ENCODE measurements at regions not wholly inside any gene's neighbourhood (a gene's known extent, or its start where the extent isn't known, plus 50 kb on each side); places are given as distances from the start of the nearest gene placed in this dataset.
A peak's percentile ranks its signal among the peaks of the same experiment; 100 is the strongest.

GRCh38 chr17:77376795-77377709 is 236.3 kb downstream of the SEC14L1 start (continued):
- TF ChIP-seq REST (IDR thresholded peaks at IDR 0.05; ENCODE audit: borderline replicate concordance in 1 of 2, low read depth in 1 of 2, low read length in 2 of 2) = no peak
- TF ChIP-seq ZNF350 (CRISPR knock-in tag; IDR thresholded peaks at IDR 0.05; ENCODE audit: borderline replicate concordance, low read depth) = no peak
- TF ChIP-seq NR2F6 (IDR thresholded peaks at IDR 0.05) = peak; percentile 61
- peak; percentile 49; the same call in 1 of the 2 replicates for TF ChIP-seq NR2F6 (CRISPR knock-in tag; IDR thresholded peaks at IDR 0.05)
- no peak for TF ChIP-seq XBP1 (CRISPR knock-in tag; IDR thresholded peaks at IDR 0.05)
- no peak for TF ChIP-seq RNF2 (conservative IDR thresholded peaks at IDR 0.05; ENCODE audit: low read depth)
- TF ChIP-seq ZNF564 (CRISPR knock-in tag; IDR thresholded peaks at IDR 0.05) = 0 out of 2 replicates have a peak, but pooled peaks have one; percentile 49
- TF ChIP-seq BHLHE40 (IDR thresholded peaks at IDR 0.05; ENCODE audit: low read length) = peak; percentile 46; the same call in 1 of the 2 replicates
- no peak for TF ChIP-seq THAP8 (CRISPR knock-in tag; IDR thresholded peaks at IDR 0.05; ENCODE audit: borderline replicate concordance)
- TF ChIP-seq CBFB (CRISPR knock-in tag; IDR thresholded peaks at IDR 0.05) = no peak
- no peak for TF ChIP-seq THAP9 (CRISPR knock-in tag; IDR thresholded peaks at IDR 0.05; ENCODE audit: borderline replicate concordance)
- no peak for TF ChIP-seq CSRNP2 (CRISPR knock-in tag; conservative IDR thresholded peaks at IDR 0.05; ENCODE audit: low read depth)
- TF ChIP-seq ZNF383 (CRISPR knock-in tag; IDR thresholded peaks at IDR 0.05; ENCODE audit: borderline replicate concordance) = no peak
- peak; percentile 89 for TF ChIP-seq TBX2 (CRISPR knock-in tag; IDR thresholded peaks at IDR 0.05; ENCODE audit: borderline replicate concordance)
- TF ChIP-seq PBX2 (CRISPR knock-in tag; IDR thresholded peaks at IDR 0.05) = no peak
- TF ChIP-seq ZNF639 (CRISPR knock-in tag; conservative IDR thresholded peaks at IDR 0.05) = 0 out of 2 replicates have a peak, but pooled peaks have one; percentile 35
- TF ChIP-seq ZSCAN29 (CRISPR knock-in tag; conservative IDR thresholded peaks at IDR 0.05) = peak; percentile 82; the same call in 1 of the 2 replicates

Measured in HepG2 (cell line).